Activated CD4-positive, alpha-beta T cell treated with anti-CD3 and anti-CD28 coated beads, Interleukin-2, amount 10 ng/mL, durations not matched to agents 7 days and 5 days (primary cell): ENCODE measurements at regions not wholly inside any gene's neighbourhood (a gene's known extent, or its start where the extent isn't known, plus 50 kb on each side); places are given as distances from the start of the nearest gene placed in this dataset.
"Not testable (repeated sequence)": the region's sequence is repeated elsewhere in the genome, so short reads cannot be mapped to it uniquely, and the experiment has no call there.

Experiments
- CTCF ChIA-PET: fragments of 350-600 bp; sonication (Branson Sonifier 250); formaldehyde crosslinking; loops from one replicate; lab custom pipeline; 2021; ENCODE audit warnings: antibody characterized with exemption; lab: Charles Lee
- POLR2A ChIA-PET: fragments of 350-600 bp; sonication (Branson Sonifier 250); formaldehyde crosslinking; loops from one replicate; lab custom pipeline; 2021; ENCODE audit warnings: antibody characterized with exemption; lab: Charles Lee
- DNase-seq: peaks from one replicate; pipeline ENCODE4 v3.0.0-alpha.2; 2020
- H3K27ac Mint-ChIP-seq: one replicate; pipeline ENCODE4 v1.8.0; 2021; ENCODE audit warnings: mild to moderate bottlenecking, moderate library complexity, mixed read lengths
- H3K27me3 Mint-ChIP-seq: one replicate; pipeline ENCODE4 v1.8.0; 2021; ENCODE audit warnings: mixed read lengths
- H3K36me3 Mint-ChIP-seq: one replicate; pipeline ENCODE4 v1.8.0; 2021; ENCODE audit warnings: low read depth, mixed read lengths
- H3K4me1 Mint-ChIP-seq: one replicate; pipeline ENCODE4 v1.8.0; 2021; ENCODE audit warnings: mixed read lengths
- H3K4me3 Mint-ChIP-seq: one replicate; pipeline ENCODE4 v1.8.0; 2021; ENCODE audit warnings: mild to moderate bottlenecking, moderate library complexity, mixed read lengths
- H3K9me3 Mint-ChIP-seq: one replicate; pipeline ENCODE4 v1.8.0; 2021; ENCODE audit warnings: mixed read lengths

DNA sequence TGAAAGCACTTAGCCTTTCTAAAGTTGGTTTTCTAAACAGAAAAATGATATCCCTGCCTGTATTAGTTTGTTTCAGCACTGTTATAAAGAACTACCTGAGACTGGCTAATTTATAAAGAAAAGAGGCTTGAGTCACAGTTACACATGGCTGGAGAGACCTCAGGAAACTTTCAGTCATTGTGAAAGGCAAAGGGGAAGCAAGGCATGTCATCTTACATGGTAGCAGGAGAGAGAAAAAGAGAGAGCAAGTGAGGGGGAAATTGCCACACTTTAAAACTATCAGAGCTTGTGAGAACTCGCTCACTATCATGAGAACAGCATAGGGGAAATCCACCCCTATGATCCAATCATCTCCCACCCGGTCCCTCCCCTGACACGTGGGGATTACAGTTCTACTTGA, 64.9 kb downstream of the FAM170A start:
- Mint-ChIP-seq H3K27me3 (no peaks in the 10 kb centered on the region), H3K4me1 (no peaks in the 10 kb centered on the region), H3K9me3 (peaks cover 9% of the 10 kb centered on the region), H3K36me3 (no peaks in the 10 kb centered on the region), H3K4me3 (no peak overlapping the region), H3K27ac (no peak overlapping the region)
- no peak for DNase-seq
- POLR2A ChIA-PET = no interaction called here
- CTCF ChIA-PET = no interaction called here

DNA sequence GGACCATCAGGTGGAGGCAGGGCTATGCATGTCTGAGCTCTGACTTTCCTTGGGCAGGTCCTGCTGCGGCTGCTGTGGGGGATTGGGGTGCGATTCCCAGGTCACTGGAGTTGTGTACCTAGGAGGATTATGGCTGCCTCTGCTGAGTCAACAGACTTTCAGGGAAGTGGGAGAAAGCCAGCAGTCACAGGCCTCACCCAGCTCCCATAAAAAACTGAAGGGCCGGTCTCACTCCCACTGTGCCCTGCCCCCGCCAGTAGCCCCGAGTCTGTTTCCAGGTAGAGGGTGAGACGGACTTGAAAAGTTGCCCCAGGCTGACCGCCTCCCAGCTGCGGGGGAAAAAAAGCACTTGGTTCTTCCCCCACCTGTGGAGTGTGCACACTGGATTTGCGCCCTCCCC, 76.7 kb downstream of the FAM170A start:
- H3K4me3 Mint-ChIP-seq = no peak overlapping the region
- POLR2A ChIA-PET = no interaction called here
- no peaks in the 10 kb centered on the region for H3K9me3 Mint-ChIP-seq
- no peaks in the 10 kb centered on the region for H3K36me3 Mint-ChIP-seq
- no peaks in the 10 kb centered on the region for H3K27me3 Mint-ChIP-seq
- DNase-seq = no peak
- H3K4me1 Mint-ChIP-seq = no peaks in the 10 kb centered on the region
- H3K27ac Mint-ChIP-seq = no peak overlapping the region
- CTCF ChIA-PET = no interaction called here

DNA sequence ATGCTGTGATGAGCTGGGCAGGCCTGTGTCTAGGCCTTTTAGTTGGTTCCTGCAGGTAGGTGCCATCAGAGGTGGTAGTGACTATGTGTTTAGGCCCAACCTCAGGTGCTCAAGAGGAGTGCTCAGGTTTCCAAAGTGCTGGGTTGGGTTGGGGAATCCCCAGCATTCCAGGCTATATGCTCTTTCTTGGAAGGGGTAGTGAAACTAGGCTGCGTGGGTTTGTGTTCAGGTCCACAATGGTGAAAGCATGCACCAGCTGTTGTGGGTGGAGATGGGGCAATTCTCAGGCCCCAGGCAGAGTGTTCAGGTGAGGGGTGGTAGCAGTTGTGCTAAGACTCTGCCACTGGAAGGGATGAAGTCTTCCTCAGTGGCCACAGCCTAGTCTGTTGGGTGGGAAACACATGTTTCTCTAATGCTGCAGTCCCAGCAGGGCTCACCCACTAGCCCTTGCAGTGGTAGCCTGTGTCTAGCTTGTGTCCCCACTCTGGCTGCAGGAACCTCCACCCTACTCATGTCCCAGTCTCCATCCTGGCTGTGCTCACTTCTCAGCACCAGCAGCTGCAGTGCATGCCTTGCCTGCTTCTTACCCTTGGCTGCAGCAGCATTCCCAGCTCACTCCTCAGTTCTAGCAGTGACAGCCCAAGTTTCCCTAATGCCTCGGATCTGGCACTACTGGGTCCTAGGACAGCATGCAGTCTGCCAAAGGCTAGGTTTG, 78.9 kb downstream of the FAM170A start:
- DNase-seq = no peak
- ChIA-PET POLR2A (no interaction called here), CTCF (no interaction called here)
- H3K27ac Mint-ChIP-seq = no peak overlapping the region
- H3K9me3 Mint-ChIP-seq = no peaks in the 10 kb centered on the region
- H3K4me3 Mint-ChIP-seq = no peak overlapping the region
- H3K27me3 Mint-ChIP-seq = no peaks in the 10 kb centered on the region
- no peaks in the 10 kb centered on the region for H3K4me1 Mint-ChIP-seq
- no peaks in the 10 kb centered on the region for H3K36me3 Mint-ChIP-seq

DNA sequence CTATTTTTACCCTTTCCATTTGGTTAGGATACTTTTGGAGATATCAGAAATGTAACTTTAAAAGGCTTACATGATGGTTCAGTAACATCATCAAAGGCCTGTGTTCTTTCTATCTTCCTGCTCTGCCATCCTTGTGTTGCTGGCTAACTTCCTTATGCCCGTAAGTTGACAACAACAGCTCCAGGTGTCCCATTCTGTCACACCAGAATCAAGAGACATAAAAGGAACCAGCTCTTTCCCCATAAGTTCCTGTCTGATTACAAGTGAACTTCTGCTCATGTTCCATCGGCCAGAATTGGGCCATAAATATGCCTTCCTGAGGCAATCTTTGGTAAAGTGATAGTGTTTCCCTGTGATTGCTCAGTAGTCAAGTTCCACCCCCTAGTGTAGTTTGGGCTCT, 92.4 kb downstream of the FAM170A start:
- Mint-ChIP-seq H3K27me3 (peaks cover 3% of the 10 kb centered on the region), H3K27ac (no peak overlapping the region), H3K36me3 (no peaks in the 10 kb centered on the region), H3K9me3 (peaks cover 9% of the 10 kb centered on the region), H3K4me3 (no peak overlapping the region), H3K4me1 (no peaks in the 10 kb centered on the region)
- POLR2A ChIA-PET = no interaction called here
- CTCF ChIA-PET = no interaction called here
- DNase-seq = no peak

DNA sequence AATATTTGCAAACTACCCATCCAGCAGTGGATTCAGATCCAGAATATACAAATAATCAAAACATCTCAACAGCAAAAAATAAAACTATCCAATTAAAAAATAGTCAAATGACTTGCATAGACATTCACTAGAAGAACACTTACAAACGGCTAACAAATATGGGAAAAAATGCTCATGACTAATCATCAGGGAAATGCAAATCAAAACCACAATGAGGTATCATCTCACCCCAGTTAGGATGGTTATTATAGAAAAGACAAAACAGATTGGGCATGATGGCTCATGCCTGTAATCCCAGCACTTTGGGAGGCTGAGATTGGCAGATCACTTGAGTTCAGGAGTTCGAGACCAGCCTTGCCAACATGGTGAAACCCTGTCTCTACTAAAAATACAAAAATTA, 95.9 kb downstream of the FAM170A start:
- CTCF ChIA-PET, H3K36me3 Mint-ChIP-seq, POLR2A ChIA-PET: not testable (repeated sequence)

DNA sequence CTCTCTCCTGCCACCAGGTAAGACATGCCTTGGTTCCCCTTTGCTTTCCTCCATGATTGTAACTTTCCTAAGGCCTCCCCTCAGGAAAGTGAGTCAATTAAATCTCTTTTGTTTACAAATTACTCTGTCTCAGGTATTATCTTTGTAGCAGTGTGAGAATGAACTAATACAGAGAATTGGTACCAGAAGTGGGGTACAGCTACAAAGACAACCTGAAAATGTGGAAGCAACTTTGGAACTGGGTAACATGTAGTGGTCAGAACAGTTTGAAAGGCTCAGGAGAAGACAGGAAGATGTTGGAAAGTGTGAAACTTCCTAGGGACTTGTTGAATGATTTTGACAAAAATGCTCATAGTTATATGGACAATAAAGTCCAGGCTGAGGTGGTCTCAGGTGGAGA, 97.2 kb downstream of the FAM170A start:
- H3K36me3 Mint-ChIP-seq = no peaks in the 10 kb centered on the region
- H3K4me3 Mint-ChIP-seq = no peak overlapping the region
- no peak overlapping the region for H3K27ac Mint-ChIP-seq
- H3K4me1 Mint-ChIP-seq = no peaks in the 10 kb centered on the region
- ChIA-PET POLR2A (no interaction called here), CTCF (no interaction called here)
- DNase-seq = no peak
- H3K9me3 Mint-ChIP-seq = peaks cover 9% of the 10 kb centered on the region
- no peaks in the 10 kb centered on the region for H3K27me3 Mint-ChIP-seq

More for the DNA sequence above, 95.9 kb downstream of the FAM170A start:
- not testable (repeated sequence) for H3K4me3 Mint-ChIP-seq, DNase-seq, H3K27me3 Mint-ChIP-seq, H3K4me1 Mint-ChIP-seq, H3K27ac Mint-ChIP-seq, H3K9me3 Mint-ChIP-seq

DNA sequence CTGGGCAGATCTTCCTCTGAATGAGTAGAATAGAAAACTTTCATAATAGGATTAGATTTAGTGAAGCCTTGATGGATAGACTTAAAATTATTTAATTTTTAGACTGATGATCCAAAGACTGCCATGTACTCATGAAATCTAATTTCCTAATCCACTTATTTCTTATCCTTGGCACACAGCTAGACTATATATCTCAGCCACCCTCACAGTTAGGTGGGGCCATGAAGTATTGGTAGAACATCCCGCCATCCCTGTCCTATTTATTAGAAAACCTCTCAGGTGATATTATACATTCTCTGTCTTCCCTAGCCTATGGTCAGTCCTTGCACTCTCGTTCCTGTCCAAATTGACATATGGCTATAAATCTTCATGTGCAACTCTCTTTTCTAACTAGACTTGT, 110.9 kb downstream of the FAM170A start:
- no peak overlapping the region for H3K27ac Mint-ChIP-seq
- peaks cover 2% of the 10 kb centered on the region for H3K27me3 Mint-ChIP-seq

DNA sequence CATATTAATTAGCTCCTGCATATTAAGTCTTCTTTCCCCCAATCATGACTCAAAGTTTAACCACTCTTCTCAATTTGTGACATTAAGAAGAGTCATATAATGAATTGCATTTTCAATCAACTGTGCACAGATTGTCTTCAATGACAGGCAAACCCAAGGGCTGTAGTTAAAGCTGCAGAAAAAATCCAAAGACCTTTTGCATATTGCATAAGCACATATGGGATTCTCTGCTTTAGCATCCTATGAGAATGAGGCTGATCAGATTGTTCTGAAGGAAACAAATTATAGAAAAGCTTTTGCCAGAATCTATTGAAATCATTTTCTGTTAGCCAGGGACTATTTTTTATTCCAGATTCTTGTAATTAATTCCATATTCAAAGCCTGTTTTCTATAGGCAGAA, 112.3 kb downstream of the FAM170A start:
- ChIA-PET CTCF (interaction anchor here (0.6 kb wide), 1 partner anchor 488 kb away, joined by 3 read pairs; no protein-coding TSS in a partner anchor), POLR2A (no interaction called here)
- Mint-ChIP-seq H3K4me3 (no peak overlapping the region), H3K36me3 (no peaks in the 10 kb centered on the region), H3K4me1 (no peaks in the 10 kb centered on the region), H3K27me3 (peaks cover 2% of the 10 kb centered on the region), H3K9me3 (no peaks in the 10 kb centered on the region), H3K27ac (no peak overlapping the region)
- no peak for DNase-seq

More for the DNA sequence above, 110.9 kb downstream of the FAM170A start:
- no peaks in the 10 kb centered on the region for H3K9me3 Mint-ChIP-seq
- no peak for DNase-seq
- CTCF ChIA-PET = no interaction called here
- H3K4me1 Mint-ChIP-seq = no peaks in the 10 kb centered on the region
- H3K36me3 Mint-ChIP-seq = no peaks in the 10 kb centered on the region
- no peak overlapping the region for H3K4me3 Mint-ChIP-seq
- POLR2A ChIA-PET = no interaction called here

DNA sequence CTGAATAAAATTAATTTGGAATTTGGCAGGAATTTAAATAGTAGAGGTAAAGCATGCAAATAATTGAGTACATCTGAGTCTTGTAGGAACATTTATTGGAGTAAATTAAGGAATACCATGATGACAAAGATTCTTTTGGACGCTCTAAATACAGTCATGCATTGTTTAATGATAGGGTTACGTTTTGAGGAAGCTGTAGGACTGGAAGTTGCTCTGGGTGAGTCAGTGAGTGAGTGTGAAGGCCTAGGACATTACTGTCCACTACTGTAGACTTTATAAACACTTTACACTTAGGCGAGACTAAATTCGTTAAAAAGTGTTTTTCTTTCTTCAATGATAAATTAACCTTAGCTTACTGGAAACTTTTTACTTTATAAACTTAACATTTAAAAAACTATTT, 113.0 kb downstream of the FAM170A start:
- H3K4me1 Mint-ChIP-seq = no peaks in the 10 kb centered on the region
- H3K4me3 Mint-ChIP-seq = no peak overlapping the region
- no peak overlapping the region for H3K27ac Mint-ChIP-seq
- no peak for DNase-seq
- CTCF ChIA-PET = interaction anchor here (0.6 kb wide), 1 partner anchor 489 kb away, joined by 3 read pairs; no protein-coding TSS in a partner anchor
- H3K36me3 Mint-ChIP-seq = no peaks in the 10 kb centered on the region
- H3K27me3 Mint-ChIP-seq = peaks cover 2% of the 10 kb centered on the region
- H3K9me3 Mint-ChIP-seq = no peaks in the 10 kb centered on the region
- POLR2A ChIA-PET = no interaction called here

DNA sequence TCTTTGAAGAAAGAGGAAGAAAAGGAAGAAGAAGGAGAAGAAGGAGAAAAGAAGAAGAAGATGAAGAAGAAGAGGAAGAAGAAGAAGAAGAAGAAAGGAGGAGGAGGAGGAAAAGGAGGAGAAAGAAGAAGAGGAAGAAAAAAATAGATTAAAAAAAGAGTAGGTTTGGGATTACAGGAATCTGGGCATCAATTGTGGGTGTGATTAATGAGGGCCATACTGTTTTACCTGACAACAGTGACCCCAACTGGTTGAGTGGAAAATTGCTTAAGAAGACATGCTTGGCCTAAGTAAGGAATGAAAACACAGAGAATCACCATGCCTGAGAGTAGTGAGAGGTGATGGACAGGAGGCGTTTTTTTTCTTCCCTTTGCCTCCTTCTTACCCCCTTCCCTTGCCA, 114.6 kb downstream of the FAM170A start:
- Mint-ChIP-seq H3K4me3 (no peak overlapping the region), H3K27ac (no peak overlapping the region), H3K4me1 (no peaks in the 10 kb centered on the region), H3K9me3 (no peaks in the 10 kb centered on the region), H3K36me3 (no peaks in the 10 kb centered on the region), H3K27me3 (peaks cover 2% of the 10 kb centered on the region)
- ChIA-PET POLR2A (no interaction called here), CTCF (no interaction called here)
- peak; percentile 30 for DNase-seq

DNA sequence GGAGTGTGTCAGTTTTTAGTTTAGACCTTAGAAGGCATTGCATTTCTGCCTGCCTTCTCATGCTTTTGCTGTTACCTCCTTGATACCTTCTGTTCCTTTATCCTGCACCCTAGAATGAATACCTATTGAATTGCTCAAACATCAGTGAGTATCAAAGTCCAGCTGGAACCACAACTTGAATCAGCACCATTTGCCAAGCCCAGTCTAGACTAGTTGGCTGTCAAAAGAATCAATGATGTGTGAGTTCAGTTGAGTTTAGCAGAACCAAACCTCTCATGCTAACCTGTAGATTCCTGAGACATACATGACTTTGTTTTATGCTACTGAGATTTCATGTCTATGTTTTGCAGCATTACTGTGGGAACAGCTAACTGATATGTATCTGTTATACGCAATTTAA, 116.6 kb downstream of the FAM170A start:
- Mint-ChIP-seq H3K27me3 (peaks cover 2% of the 10 kb centered on the region), H3K4me3 (no peak overlapping the region), H3K36me3 (no peaks in the 10 kb centered on the region), H3K4me1 (no peaks in the 10 kb centered on the region), H3K9me3 (no peaks in the 10 kb centered on the region), H3K27ac (no peak overlapping the region)
- no peak for DNase-seq
- ChIA-PET POLR2A (no interaction called here), CTCF (interaction anchor here (0.9 kb wide), 1 partner anchor 10 kb away, joined by 3 read pairs; no protein-coding TSS in a partner anchor)

DNA sequence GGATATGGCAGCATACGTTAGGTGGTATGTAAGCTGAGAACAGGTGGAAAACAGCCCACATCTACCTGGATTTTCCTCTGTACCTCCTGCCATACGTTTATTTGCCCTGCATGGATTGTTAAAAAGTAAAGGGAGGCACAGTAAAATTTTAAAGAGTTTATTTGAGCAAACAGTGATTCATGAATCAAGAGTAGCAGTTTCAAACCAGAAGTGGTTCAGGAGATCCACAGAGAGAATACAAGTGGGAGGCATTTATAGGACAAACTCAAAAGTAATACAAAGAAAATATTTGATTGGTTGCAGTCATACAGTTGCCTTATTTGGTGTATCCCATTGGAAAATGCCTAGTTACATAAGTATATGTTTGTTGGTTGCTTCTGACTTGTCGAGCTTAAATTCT, 117.6 kb downstream of the FAM170A start:
- POLR2A ChIA-PET = no interaction called here
- H3K36me3 Mint-ChIP-seq = no peaks in the 10 kb centered on the region
- no peak overlapping the region for H3K27ac Mint-ChIP-seq
- DNase-seq = no peak
- H3K27me3 Mint-ChIP-seq = no peaks in the 10 kb centered on the region
- H3K4me3 Mint-ChIP-seq = no peak overlapping the region
- CTCF ChIA-PET = interaction anchor here (0.9 to 1.5 kb wide), 2 partner anchors 11 to 759 kb away, joined by 3 read pairs; partner anchors contain the start of gene DTWD2
- no peaks in the 10 kb centered on the region for H3K4me1 Mint-ChIP-seq
- H3K9me3 Mint-ChIP-seq = no peaks in the 10 kb centered on the region

DNA sequence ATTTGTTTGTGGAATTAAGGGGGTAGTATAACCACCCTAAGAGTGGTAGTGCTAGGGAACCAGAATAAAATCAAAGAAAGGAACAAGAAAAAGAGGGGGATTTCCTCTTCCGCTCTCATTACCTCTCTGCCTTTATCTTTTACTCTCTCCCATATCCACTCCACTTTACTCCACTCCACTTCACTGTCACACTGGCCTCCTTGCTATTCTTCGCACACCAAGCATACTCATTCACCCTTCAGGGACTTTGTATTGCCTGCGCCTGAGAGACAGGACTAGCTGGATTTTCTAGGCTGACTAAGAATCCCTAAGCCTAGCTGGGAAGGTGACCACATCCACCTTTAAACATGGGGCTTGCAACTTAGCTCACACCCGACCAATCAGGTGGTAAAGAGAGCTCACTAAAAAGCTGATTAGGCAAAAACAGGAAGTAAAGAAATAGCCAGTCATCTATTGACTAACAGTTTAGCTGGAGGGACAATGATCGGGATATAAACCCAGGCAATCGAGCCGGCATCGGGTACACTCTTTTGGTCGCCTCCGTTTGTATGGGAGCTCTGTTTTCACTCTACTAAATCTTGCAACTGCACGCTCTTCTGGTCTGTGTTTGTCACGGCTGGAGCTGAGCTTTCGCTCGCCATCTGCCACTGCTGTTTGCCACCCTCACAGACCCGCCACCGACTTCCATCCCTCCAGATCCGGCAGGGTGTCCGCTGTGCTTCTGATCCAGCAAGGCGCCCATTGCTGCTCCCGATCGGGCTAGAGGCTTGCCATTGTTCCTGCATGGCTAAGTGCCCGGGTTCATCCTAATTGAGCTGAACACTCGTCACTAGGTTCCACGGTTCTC, 121.8 kb downstream of the FAM170A start:
- Mint-ChIP-seq H3K4me1 (no peaks in the 10 kb centered on the region), H3K27me3 (no peaks in the 10 kb centered on the region), H3K4me3 (no peak overlapping the region), H3K27ac (no peak overlapping the region), H3K9me3 (no peaks in the 10 kb centered on the region), H3K36me3 (no peaks in the 10 kb centered on the region)
- no peak for DNase-seq
- ChIA-PET POLR2A (no interaction called here), CTCF (no interaction called here)
